HG03135 (cell line): ENCODE measurements at regions not wholly inside any gene's neighbourhood (a gene's known extent, or its start where the extent isn't known, plus 50 kb on each side); places are given as distances from the start of the nearest gene placed in this dataset.
"Not testable (repeated sequence)": the region's sequence is repeated elsewhere in the genome, so short reads cannot be mapped to it uniquely, and the experiment has no call there.

ENCODE experiments used
- ATAC-seq: cut with Tn5 transposase; IDR thresholded peaks from one replicate; pipeline ENCODE4 v1.9.1; 2021; ENCODE audit warnings: mild to moderate bottlenecking, moderate library complexity; ENCODE audit not compliant: unreplicated experiment

- no peak for ATAC-seq
Observed at GRCh38 chr20:1757606-1758512, 100.3 kb upstream of the SIRPG start.

GRCh38 chr20:1757072-1757471, 99.5 kb upstream of the SIRPG start:
- ATAC-seq: no peak

GRCh38 chr20:1754749-1755148, 97.2 kb upstream of the SIRPG start:
- ATAC-seq: no peak

- no peak for ATAC-seq
Observed at GRCh38 chr20:1754306-1754705, 96.7 kb upstream of the SIRPG start.

- no peak for ATAC-seq
Observed at GRCh38 chr20:1752045-1752444, 94.5 kb upstream of the SIRPG start.

GRCh38 chr20:1748777-1749176, 91.2 kb upstream of the SIRPG start:
- ATAC-seq: no peak

- no peak for ATAC-seq
Observed at GRCh38 chr20:1747953-1748577, 90.5 kb upstream of the SIRPG start.

- not testable (repeated sequence) for ATAC-seq
Observed at GRCh38 chr20:1742049-1742434, 84.5 kb upstream of the SIRPG start.

GRCh38 chr20:1741309-1742048, 83.9 kb upstream of the SIRPG start:
- ATAC-seq: no peak

GRCh38 chr20:1737134-1737533, 79.6 kb upstream of the SIRPG start:
- no peak for ATAC-seq

GRCh38 chr20:1735417-1736089, 78.0 kb upstream of the SIRPG start:
- ATAC-seq: no peak

- ATAC-seq: no peak
Observed at GRCh38 chr20:1734269-1734858, 76.8 kb upstream of the SIRPG start.

GRCh38 chr20:1731828-1732375, 74.3 kb upstream of the SIRPG start:
- ATAC-seq: not testable (repeated sequence)

GRCh38 chr20:1730981-1731711, 73.6 kb upstream of the SIRPG start:
- not testable (repeated sequence) for ATAC-seq

- not testable (repeated sequence) for ATAC-seq
Observed at GRCh38 chr20:1727303-1727702, 69.7 kb upstream of the SIRPG start.

GRCh38 chr20:1724901-1725300, 67.3 kb upstream of the SIRPG start:
- ATAC-seq: no peak

GRCh38 chr20:1722513-1723050, 65.0 kb upstream of the SIRPG start:
- no peak for ATAC-seq

- ATAC-seq: no peak
Observed at GRCh38 chr20:1721687-1722512, 64.3 kb upstream of the SIRPG start.
